Naive thymus-derived CD8-positive, alpha-beta T cell (primary cell): ENCODE measurements at regions not wholly inside any gene's neighbourhood (a gene's known extent, or its start where the extent isn't known, plus 50 kb on each side); places are given as distances from the start of the nearest gene placed in this dataset.

ENCODE experiments used
- ATAC-seq, 2 donors: fragments of 150-1000 bp; cut with Tn5 transposase in 1 of 2; sonication (Bioruptor Pico), chemical (Tn5 transposase) in 1 of 2; 1 replicate in 1 of 2; 2 replicates in 1 of 2; pipeline ENCODE4 v1.10.0; 2021; ENCODE audit warnings: mild to moderate bottlenecking in 2 of 2, moderate library complexity in 2 of 2
- POLR2A ChIA-PET: fragments of 350-600 bp; sonication (Branson Sonifier 250); formaldehyde crosslinking; loops from one replicate; lab custom pipeline; 2021; ENCODE audit warnings: antibody characterized with exemption; lab: Charles Lee
- DNase-seq, 10 donors: peaks; one replicate each; pipeline versions ENCODE4 v3.0.0 to v3.0.0-alpha.2; 2020 to 2022
- H3K27ac Mint-ChIP-seq, 10 donors: one replicate each; pipeline ENCODE4 v1.8.0; 2020 to 2022; ENCODE audit warnings: mild to moderate bottlenecking in 10 of 10, mixed read lengths in 10 of 10, moderate library complexity in 4 of 10, inconsistent platforms in 1 of 10
- H3K27me3 Mint-ChIP-seq, 5 donors: one replicate each; pipeline ENCODE4 v1.8.0; 2021 to 2022; ENCODE audit warnings: mixed read lengths in 5 of 5
- H3K36me3 Mint-ChIP-seq, 3 donors: one replicate each; pipeline ENCODE4 v1.8.0; 2020 to 2022; ENCODE audit warnings: mixed read lengths in 3 of 3, mild to moderate bottlenecking in 2 of 3, inconsistent platforms in 1 of 3
- H3K4me1 Mint-ChIP-seq, 4 donors: one replicate each; pipeline ENCODE4 v1.8.0; 2021 to 2022; ENCODE audit warnings: mixed read lengths in 4 of 4
- H3K4me3 Mint-ChIP-seq, 10 donors: one replicate each; pipeline ENCODE4 v1.8.0; 2020 to 2022; ENCODE audit warnings: mild to moderate bottlenecking in 10 of 10, mixed read lengths in 10 of 10, moderate library complexity in 6 of 10, inconsistent platforms in 1 of 10
- H3K9me3 Mint-ChIP-seq, 9 donors: one replicate each; pipeline ENCODE4 v1.8.0; 2020 to 2022; ENCODE audit warnings: mixed read lengths in 9 of 9, mild to moderate bottlenecking in 3 of 9, inconsistent platforms in 1 of 9, moderate library complexity in 1 of 9

GRCh38 chr1:78427506-78427905 lies 63.3 kb upstream of the PTGFR start:
- Mint-ChIP-seq H3K36me3 (no peaks in the 10 kb centered on the region), H3K4me3 (no peak overlapping the region), H3K4me1 (no peaks in the 10 kb centered on the region), H3K27me3 (peaks cover 0 to 12% (median 0%) of the 10 kb centered on the region in 5 donors), H3K27ac (no peak overlapping the region), H3K9me3 (peaks cover 0 to 11% (median 0%) of the 10 kb centered on the region in 9 donors)
- DNase-seq, result no peak
- no peak for ATAC-seq
- POLR2A ChIA-PET, result no interaction called here

DNA sequence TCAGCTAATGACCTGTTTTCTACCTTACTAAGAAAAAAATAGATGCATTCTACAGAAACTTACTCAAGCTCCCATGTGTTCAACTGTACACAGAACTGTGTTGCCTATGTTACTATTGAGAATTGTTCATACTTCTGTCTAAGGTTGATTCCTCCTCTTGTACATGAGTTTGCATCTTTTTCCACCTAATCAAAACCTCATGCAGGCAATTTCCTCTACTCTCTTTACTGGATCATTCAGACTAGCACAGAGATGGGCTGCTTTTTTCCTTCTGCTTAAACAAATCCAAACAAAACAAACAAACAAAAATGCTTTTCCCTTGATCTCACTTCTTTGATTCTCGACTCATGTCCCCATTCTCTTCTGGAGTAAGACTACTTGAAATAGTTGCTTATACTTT lies 58.8 kb upstream of the PTGFR start:
- no peak for ATAC-seq

DNA sequence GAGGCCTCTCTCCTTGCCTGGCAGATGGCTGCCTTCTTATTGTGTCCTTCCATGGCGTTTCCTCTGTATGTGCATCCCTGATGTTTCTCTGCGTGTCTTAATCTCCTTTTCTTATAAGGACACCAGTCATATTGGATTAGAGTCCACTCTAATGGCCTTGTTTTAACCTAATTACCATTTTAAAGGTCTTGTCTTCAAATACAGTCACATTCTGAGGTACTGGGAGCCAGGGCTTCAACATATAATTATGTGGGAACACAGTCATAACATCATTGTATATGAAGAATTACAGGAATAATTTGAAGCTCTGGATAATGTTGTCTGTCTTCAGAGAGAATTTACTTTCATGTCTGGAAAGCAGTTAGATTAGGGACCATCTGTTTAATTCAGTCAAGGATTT lies 56.4 kb upstream of the PTGFR start:
- Mint-ChIP-seq H3K4me1 (no peaks in the 10 kb centered on the region), H3K27ac (no peak overlapping the region), H3K27me3 (peaks cover 0 to 8% (median 1%) of the 10 kb centered on the region in 5 donors), H3K9me3 (peaks cover 2 to 13% (median 7%) of the 10 kb centered on the region in 9 donors), H3K4me3 (no peak overlapping the region), H3K36me3 (no peaks in the 10 kb centered on the region)
- ATAC-seq (no peak), DNase-seq (no peak)
- POLR2A ChIA-PET, result no interaction called here

More for the DNA sequence above, 58.8 kb upstream of the PTGFR start:
- Mint-ChIP-seq H3K27ac (no peak overlapping the region), H3K36me3 (no peaks in the 10 kb centered on the region), H3K9me3 (peaks cover 0 to 13% (median 7%) of the 10 kb centered on the region in 9 donors), H3K27me3 (peaks cover 0 to 8% (median 0%) of the 10 kb centered on the region in 5 donors), H3K4me3 (no peak overlapping the region), H3K4me1 (no peaks in the 10 kb centered on the region)
- DNase-seq, result no peak
- POLR2A ChIA-PET, result no interaction called here

- POLR2A ChIA-PET, result no interaction called here
- Mint-ChIP-seq H3K27ac (no peak overlapping the region), H3K27me3 (peaks cover 0 to 10% (median 1%) of the 10 kb centered on the region in 5 donors), H3K4me3 (no peak overlapping the region), H3K36me3 (no peaks in the 10 kb centered on the region), H3K9me3 (peaks cover 1 to 10% (median 5%) of the 10 kb centered on the region in 9 donors), H3K4me1 (no peaks in the 10 kb centered on the region)
- DNase-seq (no peak), ATAC-seq (no peak)
Measured at GRCh38 chr1:78436961-78437360, 53.8 kb upstream of the PTGFR start.

- no peaks in the 10 kb centered on the region for H3K4me1 Mint-ChIP-seq
- no peak overlapping the region for H3K4me3 Mint-ChIP-seq
- POLR2A ChIA-PET, result no interaction called here
- peaks cover 0 to 9% (median 3%) of the 10 kb centered on the region in 9 donors for H3K9me3 Mint-ChIP-seq
- peaks cover 0 to 8% (median 1%) of the 10 kb centered on the region in 5 donors for H3K27me3 Mint-ChIP-seq
- H3K36me3 Mint-ChIP-seq, result no peaks in the 10 kb centered on the region
- ATAC-seq (no peak), DNase-seq (no peak)
- no peak overlapping the region for H3K27ac Mint-ChIP-seq
Measured at GRCh38 chr1:78437396-78437795, 53.4 kb upstream of the PTGFR start.

GRCh38 chr1:78437941-78438340 lies 52.8 kb upstream of the PTGFR start:
- Mint-ChIP-seq H3K4me1 (no peaks in the 10 kb centered on the region), H3K4me3 (no peak overlapping the region), H3K36me3 (no peaks in the 10 kb centered on the region), H3K9me3 (peaks cover 0 to 9% (median 3%) of the 10 kb centered on the region in 9 donors), H3K27ac (no peak overlapping the region), H3K27me3 (peaks cover 0 to 8% (median 1%) of the 10 kb centered on the region in 5 donors)
- POLR2A ChIA-PET, result no interaction called here
- DNase-seq, result no peak
- ATAC-seq, result no peak

GRCh38 chr1:78440381-78440793 lies 50.4 kb upstream of the PTGFR start:
- Mint-ChIP-seq H3K27me3 (peaks cover 0 to 8% (median 1%) of the 10 kb centered on the region in 5 donors), H3K9me3 (peaks cover 0 to 4% (median 0%) of the 10 kb centered on the region in 9 donors)

More at GRCh38 chr1:78440381-78440793, 50.4 kb upstream of the PTGFR start:
- no peak for ATAC-seq
- POLR2A ChIA-PET, result no interaction called here
- no peaks in the 10 kb centered on the region for H3K4me1 Mint-ChIP-seq
- H3K27ac Mint-ChIP-seq, result no peak overlapping the region
- H3K36me3 Mint-ChIP-seq, result no peaks in the 10 kb centered on the region
- H3K4me3 Mint-ChIP-seq, result no peak overlapping the region
- no peak for DNase-seq
